ENCODE measurements at regions not wholly inside any gene's neighbourhood (a gene's known extent, or its start where the extent isn't known, plus 50 kb on each side); places are given as distances from the start of the nearest gene placed in this dataset.

DNA sequence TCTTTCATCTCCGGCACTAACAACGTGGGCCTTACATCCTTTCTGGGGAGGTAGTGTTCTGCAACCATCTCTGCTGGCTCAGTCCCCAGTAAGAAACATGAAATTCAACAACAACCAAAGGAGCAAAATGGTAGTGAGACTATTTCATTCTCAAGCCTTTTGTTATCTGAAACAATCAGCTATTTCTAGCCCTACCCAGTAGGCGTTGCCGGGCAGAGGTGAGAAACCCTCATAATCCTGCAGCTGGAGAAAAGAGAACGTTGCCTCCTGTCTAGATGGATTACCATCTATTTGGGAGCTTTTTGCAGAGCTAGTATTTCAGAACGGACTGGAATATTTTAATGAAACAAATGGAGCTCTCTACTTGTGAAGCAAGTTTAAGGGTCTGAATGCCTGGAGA is 66.4 kb upstream of the GPR174 start:
- TF ChIP-seq, protein P1, sequence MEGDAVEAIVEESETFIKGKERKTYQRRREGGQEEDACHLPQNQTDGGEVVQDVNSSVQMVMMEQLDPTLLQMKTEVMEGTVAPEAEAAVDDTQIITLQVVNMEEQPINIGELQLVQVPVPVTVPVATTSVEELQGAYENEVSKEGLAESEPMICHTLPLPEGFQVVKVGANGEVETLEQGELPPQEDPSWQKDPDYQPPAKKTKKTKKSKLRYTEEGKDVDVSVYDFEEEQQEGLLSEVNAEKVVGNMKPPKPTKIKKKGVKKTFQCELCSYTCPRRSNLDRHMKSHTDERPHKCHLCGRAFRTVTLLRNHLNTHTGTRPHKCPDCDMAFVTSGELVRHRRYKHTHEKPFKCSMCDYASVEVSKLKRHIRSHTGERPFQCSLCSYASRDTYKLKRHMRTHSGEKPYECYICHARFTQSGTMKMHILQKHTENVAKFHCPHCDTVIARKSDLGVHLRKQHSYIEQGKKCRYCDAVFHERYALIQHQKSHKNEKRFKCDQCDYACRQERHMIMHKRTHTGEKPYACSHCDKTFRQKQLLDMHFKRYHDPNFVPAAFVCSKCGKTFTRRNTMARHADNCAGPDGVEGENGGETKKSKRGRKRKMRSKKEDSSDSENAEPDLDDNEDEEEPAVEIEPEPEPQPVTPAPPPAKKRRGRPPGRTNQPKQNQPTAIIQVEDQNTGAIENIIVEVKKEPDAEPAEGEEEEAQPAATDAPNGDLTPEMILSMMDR (IDR thresholded peaks at IDR 0.05; ENCODE audit: poor library complexity): no peak
- TF ChIP-seq EZH2 (IDR thresholded peaks at IDR 0.05; ENCODE audit: borderline replicate concordance) (no peak), EZH2phosphoT487 (IDR thresholded peaks at IDR 0.05; ENCODE audit: low read depth, severe bottlenecking, unreplicated experiment) (no peak)

Data from hepatocyte (in vitro differentiated cells).